ENCODE measurements at regions not wholly inside any gene's neighbourhood (a gene's known extent, or its start where the extent isn't known, plus 50 kb on each side); places are given as distances from the start of the nearest gene placed in this dataset.

DNA sequence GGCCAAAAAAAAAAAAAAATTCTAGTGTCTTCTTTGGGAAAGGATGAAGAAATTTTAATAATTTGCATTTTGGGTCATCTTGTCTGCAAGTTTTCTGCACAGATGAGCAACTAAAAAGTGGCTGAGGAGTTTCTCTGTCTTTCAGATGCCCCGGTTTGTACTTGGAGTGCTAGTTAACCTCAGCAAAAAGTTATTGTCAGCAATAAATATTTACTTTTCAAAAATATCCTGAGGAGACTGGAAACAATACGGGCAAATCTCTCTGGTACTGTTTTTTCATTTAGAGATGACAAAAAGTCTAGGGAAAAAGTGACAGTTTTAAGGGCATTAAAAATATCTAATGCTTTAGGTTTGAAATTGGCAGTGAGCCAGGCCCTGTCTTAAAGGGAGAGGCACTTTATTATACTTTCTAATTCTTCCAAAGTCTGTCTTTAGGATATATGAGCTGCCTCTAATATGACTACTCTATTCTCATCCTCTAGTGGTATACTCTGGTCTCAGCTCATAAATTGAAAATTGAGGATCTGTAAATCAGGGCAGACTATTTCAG, 436.0 kb upstream of the NR2F2 start:
- no peak for DNase-seq (ENCODE audit: low read depth, low spot score)

DNA sequence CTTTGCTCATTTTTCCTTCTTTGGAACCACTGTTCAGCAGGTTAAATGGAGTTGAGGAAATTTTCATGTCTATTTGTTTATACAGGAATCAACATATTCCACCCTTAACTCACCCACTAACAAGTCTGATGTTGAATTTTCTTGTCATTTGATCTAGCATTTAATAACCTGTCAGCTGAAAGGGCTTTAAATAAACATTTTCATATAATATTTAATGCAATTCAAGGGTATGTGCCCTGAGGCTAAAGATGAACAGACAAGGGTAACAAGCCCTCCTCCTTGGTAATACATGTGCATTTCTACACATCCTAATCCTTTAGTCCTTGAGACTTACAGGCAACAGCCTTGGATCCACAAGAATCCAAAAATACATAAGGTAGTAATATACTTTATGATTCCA, 435.0 kb upstream of the NR2F2 start:
- DNase-seq (ENCODE audit: low read depth, low spot score): no peak

GRCh38 chr15:95897651-95898050, 432.8 kb upstream of the NR2F2 start:
- no peak for DNase-seq (ENCODE audit: low read depth, low spot score)

DNA sequence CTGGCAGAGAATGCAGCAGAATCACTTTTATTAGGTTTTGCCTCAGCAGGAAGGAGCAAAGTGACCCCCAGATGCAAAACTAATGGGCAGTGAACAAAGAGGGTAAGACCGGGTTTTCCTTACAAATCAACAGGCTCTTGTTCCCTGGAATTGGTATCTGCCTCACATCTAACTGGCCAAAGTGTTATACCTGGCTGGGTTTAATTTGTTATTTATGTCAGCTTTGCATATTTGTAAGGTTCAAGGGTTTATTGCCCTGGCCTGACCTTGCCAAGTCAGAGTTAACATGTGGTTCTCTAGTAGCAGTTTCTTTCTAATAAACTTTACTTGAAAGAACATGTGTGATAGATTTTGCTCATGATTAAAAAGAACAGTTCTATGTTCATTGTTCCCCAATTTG, 431.7 kb upstream of the NR2F2 start:
- DNase-seq (ENCODE audit: low read depth, low spot score): no peak

GRCh38 chr15:95901271-95901670, 429.2 kb upstream of the NR2F2 start:
- DNase-seq (ENCODE audit: low read depth, low spot score): no peak

- DNase-seq (ENCODE audit: low read depth, low spot score): no peak
These were observed 427.9 kb upstream of the NR2F2 start for GRCh38 chr15:95902606-95903005.

- no peak for DNase-seq (ENCODE audit: low read depth, low spot score)
These were observed 427.1 kb upstream of the NR2F2 start for GRCh38 chr15:95903352-95903751.

DNA sequence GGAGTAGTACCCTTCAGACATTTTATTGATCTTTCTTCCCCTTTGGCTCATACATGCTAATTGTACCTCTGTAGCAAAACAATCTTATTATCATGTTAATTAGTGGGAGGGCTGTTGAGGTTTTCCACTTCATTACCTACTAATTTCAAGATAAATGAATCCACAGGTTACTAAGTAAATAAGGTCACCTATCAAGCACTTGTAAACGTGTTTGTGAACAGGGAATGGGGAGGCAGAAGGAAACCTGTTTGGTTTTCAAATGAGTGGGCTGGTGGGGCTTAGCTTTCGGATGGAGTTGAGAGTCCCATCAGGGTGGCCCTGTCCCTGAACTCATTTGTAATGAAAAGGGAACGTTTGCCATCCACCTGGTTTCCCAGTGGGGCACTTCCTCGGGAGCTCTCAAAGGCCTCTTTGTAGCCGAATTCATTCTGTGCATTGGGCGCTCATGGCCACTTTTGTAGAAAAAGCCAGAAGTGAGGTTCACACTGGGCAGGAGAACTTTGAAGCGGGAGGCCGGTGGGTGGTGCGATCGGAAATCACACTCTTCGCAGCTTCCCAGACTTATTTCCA, 419.8 kb upstream of the NR2F2 start:
- no peak for DNase-seq (ENCODE audit: low read depth, low spot score)

DNA sequence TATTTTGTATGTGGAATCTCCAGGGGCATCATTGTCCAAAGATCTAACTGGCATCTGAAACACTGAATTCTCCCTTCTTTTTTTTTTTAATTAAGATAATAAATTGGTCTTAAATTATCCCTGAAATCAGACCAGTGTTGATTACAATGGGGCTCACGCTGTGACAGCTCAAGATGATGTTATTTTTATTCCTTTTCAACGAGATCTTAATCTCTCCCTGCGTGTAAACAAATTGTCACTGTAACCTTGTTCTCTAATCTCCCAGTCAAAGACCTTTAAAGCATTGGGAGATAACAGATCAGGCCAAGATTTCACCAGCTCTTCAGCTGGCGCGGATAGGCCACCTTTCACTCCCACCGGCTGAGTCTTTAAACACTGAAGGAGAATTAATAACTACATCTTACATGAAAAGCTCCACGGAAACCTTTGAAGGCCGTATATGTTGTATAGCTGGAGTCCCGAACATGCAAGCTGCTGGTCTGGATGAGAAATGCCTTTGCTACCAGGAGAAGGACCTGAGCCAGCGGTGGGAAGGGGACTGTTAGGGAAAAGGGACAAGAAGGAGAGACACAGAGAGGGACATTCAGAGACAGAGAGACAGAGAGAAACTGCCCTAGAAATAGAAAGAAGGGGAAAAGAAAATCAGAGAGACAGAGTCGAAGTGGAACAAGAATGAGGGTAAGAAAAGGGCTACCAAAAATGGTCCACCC, 418.8 kb upstream of the NR2F2 start:
- no peak for DNase-seq (ENCODE audit: low read depth, low spot score)

- no peak for DNase-seq (ENCODE audit: low read depth, low spot score)
These were observed 418.2 kb upstream of the NR2F2 start for GRCh38 chr15:95912280-95912625.

GRCh38 chr15:95912728-95913127, 417.8 kb upstream of the NR2F2 start:
- DNase-seq (ENCODE audit: low read depth, low spot score): no peak

GRCh38 chr15:95916568-95916967, 413.9 kb upstream of the NR2F2 start:
- no peak for DNase-seq (ENCODE audit: low read depth, low spot score)

DNA sequence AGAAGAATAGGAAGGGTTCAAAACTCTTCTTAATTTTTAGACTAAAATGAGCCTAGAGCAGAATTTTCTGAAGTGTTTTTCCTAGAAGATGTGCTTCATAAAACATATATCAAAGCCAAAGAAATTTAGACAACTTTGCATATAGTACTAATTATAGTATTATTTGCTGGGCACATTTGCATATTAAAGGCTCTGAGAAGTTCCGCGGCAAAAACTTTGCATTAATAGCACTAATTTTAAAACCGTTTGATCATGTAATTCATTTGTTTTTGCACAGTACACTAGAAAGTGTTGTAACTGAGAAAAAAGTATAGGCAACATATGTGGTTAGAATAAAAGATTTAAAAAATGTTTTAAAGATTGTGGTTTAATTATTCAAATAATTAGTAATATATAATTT, 412.0 kb upstream of the NR2F2 start:
- DNase-seq (ENCODE audit: low read depth, low spot score): no peak

GRCh38 chr15:95919460-95919859, 411.0 kb upstream of the NR2F2 start:
- no peak for DNase-seq (ENCODE audit: low read depth, low spot score)

DNA sequence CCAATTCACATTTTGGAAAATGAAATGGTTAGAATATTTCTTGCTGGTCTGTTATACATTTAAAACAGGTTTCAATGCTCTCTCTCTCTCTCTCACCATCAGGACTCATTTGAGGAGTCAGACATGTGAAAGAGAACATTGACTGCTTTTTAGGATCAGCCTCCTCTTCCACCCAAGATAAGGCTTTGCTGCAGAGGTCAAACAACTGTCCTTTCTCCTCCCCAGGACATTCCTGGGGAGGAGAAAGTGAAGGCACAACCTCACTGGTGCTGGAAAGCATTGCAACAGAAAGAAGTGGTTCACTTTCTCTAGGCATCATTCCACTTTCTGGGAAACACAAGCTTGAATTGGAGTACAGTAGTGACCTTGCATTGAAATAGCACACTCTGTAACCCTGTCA, 409.1 kb upstream of the NR2F2 start:
- DNase-seq (ENCODE audit: low read depth, low spot score): no peak

DNA sequence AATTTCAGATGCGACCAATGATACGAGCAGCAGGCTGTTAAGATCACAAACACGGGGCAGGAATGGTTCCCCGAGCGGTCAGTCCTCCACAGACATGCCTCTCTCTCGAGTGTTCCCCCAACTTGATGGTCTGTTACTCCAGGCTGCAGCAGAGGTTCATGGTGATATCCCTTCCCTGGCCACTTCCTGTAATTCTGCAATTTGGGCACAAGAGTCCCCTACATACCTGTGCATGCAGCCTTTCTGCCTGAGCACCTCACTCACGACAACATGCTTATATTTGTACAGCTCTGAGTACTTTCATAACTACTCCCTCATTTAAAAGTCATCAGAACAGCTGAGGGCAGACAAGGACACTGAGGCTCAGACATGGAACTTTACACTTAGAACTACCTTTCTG, 408.1 kb upstream of the NR2F2 start:
- DNase-seq (ENCODE audit: low read depth, low spot score): no peak

DNA sequence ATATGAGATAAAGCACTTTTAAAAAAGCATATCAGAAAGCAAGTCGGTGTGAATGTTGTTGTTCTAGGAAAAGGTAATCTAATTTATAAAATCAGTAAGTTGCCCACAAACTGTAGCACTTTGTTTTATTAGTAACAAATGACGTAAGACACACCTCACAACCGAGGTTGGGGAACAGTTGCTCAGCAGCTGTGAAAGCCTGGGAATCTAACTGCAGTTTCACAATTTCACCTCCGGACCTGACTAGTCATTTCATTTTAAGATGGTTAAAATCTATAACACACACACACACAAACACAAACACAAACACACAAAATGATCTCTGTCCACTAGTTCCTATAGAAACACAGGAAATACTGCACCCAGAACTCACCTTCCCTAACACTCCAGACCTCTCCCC, 406.7 kb upstream of the NR2F2 start:
- no peak for DNase-seq (ENCODE audit: low read depth, low spot score)

- no peak for DNase-seq (ENCODE audit: low read depth, low spot score)
These were observed 401.7 kb upstream of the NR2F2 start for GRCh38 chr15:95928822-95929221.

- DNase-seq (ENCODE audit: low read depth, low spot score): no peak
These were observed 401.2 kb upstream of the NR2F2 start for GRCh38 chr15:95929232-95929846.

DNA sequence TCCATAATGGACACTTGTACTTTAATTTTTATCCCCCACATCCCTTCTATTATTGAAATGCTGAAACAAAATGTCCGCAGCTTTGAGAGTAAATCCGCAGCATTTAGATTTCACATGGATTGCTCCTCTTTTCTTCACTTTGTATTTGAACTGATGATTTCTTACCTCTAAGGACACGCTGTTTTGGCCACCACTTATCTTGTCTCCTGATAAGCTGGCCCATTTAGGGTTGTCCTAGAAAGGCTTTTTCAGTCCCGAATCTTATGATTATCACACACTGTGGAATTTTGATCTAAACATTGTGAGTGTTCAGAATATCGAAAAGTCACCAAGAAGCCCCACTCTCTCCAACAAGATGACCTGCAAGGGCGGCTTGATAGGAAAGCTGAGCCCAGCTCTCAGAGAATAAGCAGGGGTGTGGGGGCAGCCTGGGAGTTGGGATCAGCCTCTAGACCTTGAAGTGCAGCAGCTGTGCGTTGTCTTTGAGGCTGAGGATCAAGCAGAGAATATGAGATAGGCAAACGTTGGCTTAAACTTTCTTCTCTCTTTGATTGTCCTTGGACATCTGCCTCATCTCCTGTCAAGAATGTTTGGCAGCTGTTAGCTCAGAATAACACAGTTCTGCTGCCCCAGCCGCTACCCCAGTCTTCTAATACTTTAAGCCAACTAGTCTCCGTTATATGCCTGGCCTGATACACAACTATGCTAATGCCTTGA, 399.7 kb upstream of the NR2F2 start:
- no peak for DNase-seq (ENCODE audit: low read depth, low spot score)

GRCh38 chr15:95931619-95932018, 398.9 kb upstream of the NR2F2 start:
- DNase-seq (ENCODE audit: low read depth, low spot score): no peak

- no peak for DNase-seq (ENCODE audit: low read depth, low spot score)
These were observed 398.4 kb upstream of the NR2F2 start for GRCh38 chr15:95932141-95932540.

DNA sequence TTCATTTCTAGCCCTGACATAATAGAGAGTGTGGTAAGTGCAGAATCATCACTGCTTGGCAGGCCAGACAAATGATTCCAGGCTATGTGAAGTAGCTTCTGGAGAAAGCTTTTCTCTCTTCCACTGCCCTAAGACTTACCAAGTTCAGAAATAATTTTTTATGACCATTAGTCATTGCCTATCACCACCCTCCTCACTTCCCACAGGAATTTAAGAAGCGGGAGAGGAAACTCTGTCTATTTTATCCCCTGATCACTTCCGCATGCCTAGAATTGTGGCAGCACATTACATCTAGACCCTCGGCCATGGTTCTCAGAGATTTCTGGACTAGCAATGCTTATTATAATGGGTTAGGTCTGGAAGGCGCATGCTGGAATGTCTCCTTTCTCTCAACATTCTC, 397.8 kb upstream of the NR2F2 start:
- no peak for DNase-seq (ENCODE audit: low read depth, low spot score)

Measured in smooth muscle cell of the brain vasculature (primary cell).